Mucosa of rectum (tissue), 2 donors: ENCODE measurements at regions not wholly inside any gene's neighbourhood (a gene's known extent, or its start where the extent isn't known, plus 50 kb on each side); places are given as distances from the start of the nearest gene placed in this dataset.
"Not testable (repeated sequence)": the region's sequence is repeated elsewhere in the genome, so short reads cannot be mapped to it uniquely, and the experiment has no call there.

Source experiments
- H3K27ac ChIP-seq, 2 donors: one replicate each; pipeline ENCODE4 v1.7.0; 2013; ENCODE audit warnings: inconsistent platforms in 2 of 2, low read depth in 2 of 2, low read length in 2 of 2
- H3K27me3 ChIP-seq, 2 donors: one replicate each; pipeline ENCODE4 v1.7.0; 2013; ENCODE audit warnings: low read length in 2 of 2; ENCODE audit not compliant: control insufficient read depth in 2 of 2, insufficient read depth in 2 of 2
- H3K36me3 ChIP-seq, 2 donors: one replicate each; pipeline ENCODE4 v1.7.0; 2013; ENCODE audit warnings: low read length in 2 of 2; ENCODE audit not compliant: control insufficient read depth in 2 of 2, insufficient read depth in 2 of 2
- H3K4me1 ChIP-seq, 2 donors: one replicate each; pipeline ENCODE4 v1.7.0; 2013; ENCODE audit warnings: low read length in 2 of 2, mild to moderate bottlenecking in 1 of 2; ENCODE audit not compliant: control insufficient read depth in 2 of 2, insufficient read depth in 2 of 2
- H3K4me3 ChIP-seq, 2 donors: one replicate each; pipeline ENCODE4 v1.7.0; 2013; ENCODE audit warnings: low read length in 2 of 2
- H3K9ac ChIP-seq, 2 donors: one replicate each; pipeline ENCODE4 v1.7.0; 2013; ENCODE audit warnings: low read length in 2 of 2, low read depth in 1 of 2, mild to moderate bottlenecking in 1 of 2
- H3K9me3 ChIP-seq, 2 donors: one replicate each; pipeline ENCODE4 v1.7.0; 2013; ENCODE audit warnings: low read length in 2 of 2; ENCODE audit not compliant: control insufficient read depth in 2 of 2
- donor health status: healthy.
- donor health status: Normal muscosa, but diverticular disease.

GRCh38 chr4:75343333-75343732, 170.9 kb downstream of the RCHY1 start:
- H3K4me1 ChIP-seq: no peaks in the 10 kb centered on the region
- H3K36me3 ChIP-seq: no peaks in the 10 kb centered on the region
- H3K27ac ChIP-seq: no peak overlapping the region
- H3K9me3 ChIP-seq: no peaks in the 10 kb centered on the region
- no peak overlapping the region for H3K4me3 ChIP-seq
- no peak overlapping the region for H3K9ac ChIP-seq
- H3K27me3 ChIP-seq: no peaks in the 10 kb centered on the region

GRCh38 chr4:75340561-75340960, 173.6 kb downstream of the RCHY1 start:
- Histone ChIP-seq H3K4me1 (no peaks in the 10 kb centered on the region), H3K9ac (no peak overlapping the region), H3K9me3 (no peaks in the 10 kb centered on the region), H3K27me3 (no peaks in the 10 kb centered on the region), H3K4me3 (no peak overlapping the region), H3K27ac (no peak overlapping the region), H3K36me3 (no peaks in the 10 kb centered on the region)

- no peaks in the 10 kb centered on the region for H3K36me3 ChIP-seq
- no peaks in the 10 kb centered on the region for H3K4me1 ChIP-seq
- H3K27me3 ChIP-seq: no peaks in the 10 kb centered on the region
- no peak overlapping the region for H3K27ac ChIP-seq
- no peak overlapping the region for H3K9ac ChIP-seq
- H3K4me3 ChIP-seq: no peak overlapping the region
- H3K9me3 ChIP-seq: no peaks in the 10 kb centered on the region
Measured at GRCh38 chr4:75338352-75338880, 175.8 kb downstream of the RCHY1 start.

GRCh38 chr4:75327804-75328512, 186.2 kb downstream of the RCHY1 start:
- no peak overlapping the region for H3K4me3 ChIP-seq
- H3K4me1 ChIP-seq: no peaks in the 10 kb centered on the region
- H3K9ac ChIP-seq: no peak overlapping the region
- no peaks in the 10 kb centered on the region for H3K27me3 ChIP-seq
- no peaks in the 10 kb centered on the region for H3K36me3 ChIP-seq
- H3K9me3 ChIP-seq: no peaks in the 10 kb centered on the region
- H3K27ac ChIP-seq: peak overlapping the region in 1 of 2 donors; percentile 6

- no peaks in the 10 kb centered on the region for H3K36me3 ChIP-seq
- no peak overlapping the region for H3K4me3 ChIP-seq
- H3K4me1 ChIP-seq: no peaks in the 10 kb centered on the region
- H3K27me3 ChIP-seq: no peaks in the 10 kb centered on the region
- H3K27ac ChIP-seq: no peak overlapping the region
- no peaks in the 10 kb centered on the region for H3K9me3 ChIP-seq
- H3K9ac ChIP-seq: no peak overlapping the region
Measured at GRCh38 chr4:75325318-75325979, 188.8 kb downstream of the RCHY1 start.

- Histone ChIP-seq H3K9me3 (no peaks in the 10 kb centered on the region), H3K9ac (no peak overlapping the region), H3K36me3 (no peaks in the 10 kb centered on the region), H3K27ac (no peak overlapping the region), H3K4me3 (no peak overlapping the region), H3K4me1 (no peaks in the 10 kb centered on the region), H3K27me3 (no peaks in the 10 kb centered on the region)
Measured at GRCh38 chr4:75321484-75321883, 192.7 kb downstream of the RCHY1 start.

GRCh38 chr4:75317641-75318040, 196.6 kb downstream of the RCHY1 start:
- H3K4me1 ChIP-seq, H3K36me3 ChIP-seq, H3K4me3 ChIP-seq, H3K9ac ChIP-seq, H3K27ac ChIP-seq, H3K27me3 ChIP-seq, H3K9me3 ChIP-seq: not testable (repeated sequence)

GRCh38 chr4:75308049-75308448, 206.2 kb downstream of the RCHY1 start:
- Histone ChIP-seq H3K27ac (no peak overlapping the region), H3K4me1 (no peaks in the 10 kb centered on the region), H3K4me3 (no peak overlapping the region), H3K9ac (no peak overlapping the region), H3K36me3 (no peaks in the 10 kb centered on the region), H3K9me3 (peaks cover 0 to 5% of the 10 kb centered on the region in 2 donors), H3K27me3 (no peaks in the 10 kb centered on the region)

- H3K4me3 ChIP-seq: no peak overlapping the region
- no peaks in the 10 kb centered on the region for H3K36me3 ChIP-seq
- H3K27ac ChIP-seq: no peak overlapping the region
- H3K27me3 ChIP-seq: no peaks in the 10 kb centered on the region
- peaks cover 0 to 5% of the 10 kb centered on the region in 2 donors for H3K9me3 ChIP-seq
- H3K9ac ChIP-seq: no peak overlapping the region
- H3K4me1 ChIP-seq: no peaks in the 10 kb centered on the region
Measured at GRCh38 chr4:75306506-75306905, 207.7 kb downstream of the RCHY1 start.

- Histone ChIP-seq H3K27me3 (no peaks in the 10 kb centered on the region), H3K4me1 (no peaks in the 10 kb centered on the region), H3K9ac (no peak overlapping the region), H3K4me3 (no peak overlapping the region), H3K9me3 (no peaks in the 10 kb centered on the region), H3K27ac (no peak overlapping the region), H3K36me3 (no peaks in the 10 kb centered on the region)
Measured at GRCh38 chr4:75302648-75303047, 211.6 kb downstream of the RCHY1 start.
